A549 (cell line): ENCODE measurements at regions not wholly inside any gene's neighbourhood (a gene's known extent, or its start where the extent isn't known, plus 50 kb on each side); places are given as distances from the start of the nearest gene placed in this dataset.

Experiments used
- CHD2 ChIP-seq: fragments of 150-350 bp; IDR thresholded peaks from 2 replicates; pipeline ENCODE4 v1.6.1; 2014; ENCODE audit warnings: low read length; ENCODE audit not compliant: partially characterized antibody
- CTCF ChIP-seq: fragments of >200 bp; sonication (Bioruptor Twin); formaldehyde crosslinking; IDR thresholded peaks from 3 replicates; pipeline ENCODE4 v1.5.1; 2016
- GATA3 ChIP-seq: IDR thresholded peaks from 2 replicates; pipeline ENCODE4 v1.6.1; 2012; ENCODE audit warnings: borderline replicate concordance
- MAX ChIP-seq: IDR thresholded peaks from 2 replicates; pipeline ENCODE4 v1.6.1; 2012
- NFE2L2 ChIP-seq: fragments of 150-350 bp; conservative IDR thresholded peaks from 2 replicates; pipeline ENCODE4 v1.6.1; 2014; ENCODE audit warnings: low read length
- POLR2A ChIP-seq: IDR thresholded peaks from 2 replicates; pipeline ENCODE4 v1.6.1; 2012; ENCODE audit warnings: mild to moderate bottlenecking, low read length
- RFX5 ChIP-seq: fragments of 450-650 bp; IDR thresholded peaks from 2 replicates; pipeline ENCODE4 v1.7.1; 2014; ENCODE audit warnings: antibody characterized with exemption, mild to moderate bottlenecking, moderate library complexity
- TP53 ChIP-seq: fragments of 250-450 bp; sonication (Bioruptor Pico); IDR thresholded peaks from 2 replicates; pipeline ENCODE4 v1.5.0; 2021; ENCODE audit warnings: mild to moderate bottlenecking, moderate library complexity

- TF ChIP-seq GATA3 (no peak), CHD2 (no peak), NFE2L2 (no peak), CTCF (no peak), POLR2A (no peak), TP53 (CRISPR knock-in tag) (no peak), RFX5 (no peak), MAX (no peak)
Measured at GRCh38 chr12:76670776-76671175, 93.1 kb upstream of the ZDHHC17 start.
